ENCODE measurements at regions not wholly inside any gene's neighbourhood (a gene's known extent, or its start where the extent isn't known, plus 50 kb on each side); places are given as distances from the start of the nearest gene placed in this dataset.

- H3K4me3 ChIP-seq (ENCODE audit: low read depth, low read length) = no peak overlapping the region
- no peak for DNase-seq (ENCODE audit: low read depth)
- TF ChIP-seq CTCF (conservative IDR thresholded peaks at IDR 0.05; ENCODE audit: low read depth, low read length) = no peak
These were observed 960.0 kb downstream of the BCL11B start for GRCh38 chr14:98312006-98312405.

DNA sequence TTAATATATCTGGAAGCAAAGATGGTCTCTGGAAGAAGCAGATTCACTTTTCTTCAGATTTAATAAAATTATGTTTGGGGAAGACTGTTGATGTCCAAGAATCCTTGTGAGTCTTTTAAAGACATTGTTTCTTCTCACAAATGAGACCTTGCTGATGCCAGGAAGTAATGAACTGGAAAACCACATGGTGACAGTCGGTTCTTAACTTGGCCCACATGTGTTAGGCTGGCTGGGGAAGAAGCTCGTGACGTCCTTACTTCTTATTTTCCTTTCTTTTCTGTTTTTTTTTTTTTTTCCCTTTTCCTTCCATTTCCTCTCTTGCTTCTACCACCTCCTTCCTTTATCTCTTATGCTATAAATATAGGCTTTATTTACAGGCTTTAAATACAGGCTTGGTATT is 950.2 kb downstream of the BCL11B start:
- TF ChIP-seq CTCF (conservative IDR thresholded peaks at IDR 0.05; ENCODE audit: low read depth, low read length) = no peak
- no peak for DNase-seq (ENCODE audit: low read depth)

GRCh38 chr14:98323836-98324235 is 948.2 kb downstream of the BCL11B start:
- DNase-seq (ENCODE audit: low read depth) = peak; percentile 65
- no peak for TF ChIP-seq CTCF (conservative IDR thresholded peaks at IDR 0.05; ENCODE audit: low read depth, low read length)
- no peak overlapping the region for H3K4me3 ChIP-seq (ENCODE audit: low read depth, low read length)

More for the DNA sequence above, 950.2 kb downstream of the BCL11B start:
- no peak overlapping the region for H3K4me3 ChIP-seq (ENCODE audit: low read depth, low read length)

GRCh38 chr14:98325761-98326160 is 946.2 kb downstream of the BCL11B start:
- TF ChIP-seq CTCF (conservative IDR thresholded peaks at IDR 0.05; ENCODE audit: low read depth, low read length) = no peak
- DNase-seq (ENCODE audit: low read depth) = peak; percentile 96
- peak overlapping the region; percentile 38 for H3K4me3 ChIP-seq (ENCODE audit: low read depth, low read length)

GRCh38 chr14:98328496-98328895 is 943.5 kb downstream of the BCL11B start:
- H3K4me3 ChIP-seq (ENCODE audit: low read depth, low read length) = no peak overlapping the region
- no peak for TF ChIP-seq CTCF (conservative IDR thresholded peaks at IDR 0.05; ENCODE audit: low read depth, low read length)
- DNase-seq (ENCODE audit: low read depth) = no peak

- no peak overlapping the region for H3K4me3 ChIP-seq (ENCODE audit: low read depth, low read length)
- no peak for TF ChIP-seq CTCF (conservative IDR thresholded peaks at IDR 0.05; ENCODE audit: low read depth, low read length)
- no peak for DNase-seq (ENCODE audit: low read depth)
These were observed 937.8 kb downstream of the BCL11B start for GRCh38 chr14:98334186-98334585.

- no peak overlapping the region for H3K4me3 ChIP-seq (ENCODE audit: low read depth, low read length)
- DNase-seq (ENCODE audit: low read depth) = no peak
- no peak for TF ChIP-seq CTCF (conservative IDR thresholded peaks at IDR 0.05; ENCODE audit: low read depth, low read length)
These were observed 930.8 kb downstream of the BCL11B start for GRCh38 chr14:98341211-98341610.

Data from epithelial cell of proximal tubule (primary cell).